ENCODE measurements at regions not wholly inside any gene's neighbourhood (a gene's known extent, or its start where the extent isn't known, plus 50 kb on each side); places are given as distances from the start of the nearest gene placed in this dataset.
A peak's percentile ranks its signal among the peaks of the same experiment; 100 is the strongest.

- ATAC-seq: no peak
Observed at GRCh38 chr3:118000219-118000618, 1034.4 kb downstream of the IGSF11 start.

GRCh38 chr3:118001380-118001779, 1033.3 kb downstream of the IGSF11 start:
- no peak for ATAC-seq

- ATAC-seq: no peak
Observed at GRCh38 chr3:118011910-118012309, 1022.7 kb downstream of the IGSF11 start.

- ATAC-seq: no peak
Observed at GRCh38 chr3:118029049-118029448, 1005.6 kb downstream of the IGSF11 start.

- ATAC-seq: no peak
Observed at GRCh38 chr3:118036215-118036614, 998.4 kb downstream of the IGSF11 start.

- no peak for ATAC-seq
Observed at GRCh38 chr3:118055381-118055780, 979.3 kb downstream of the IGSF11 start.

GRCh38 chr3:118057086-118057485, 977.6 kb downstream of the IGSF11 start:
- no peak for ATAC-seq

GRCh38 chr3:118059096-118059495, 975.5 kb downstream of the IGSF11 start:
- ATAC-seq: no peak

- no peak for ATAC-seq
Observed at GRCh38 chr3:118067439-118067838, 967.2 kb downstream of the IGSF11 start.

GRCh38 chr3:118075873-118076272, 958.8 kb downstream of the IGSF11 start:
- no peak for ATAC-seq

- no peak for ATAC-seq
Observed at GRCh38 chr3:118077332-118077731, 957.3 kb downstream of the IGSF11 start.

GRCh38 chr3:118080889-118081288, 953.8 kb downstream of the IGSF11 start:
- ATAC-seq: no peak

GRCh38 chr3:118088696-118089095, 946.0 kb downstream of the IGSF11 start:
- no peak for ATAC-seq

- ATAC-seq: no peak
Observed at GRCh38 chr3:118089563-118089962, 945.1 kb downstream of the IGSF11 start.

GRCh38 chr3:118097226-118097625, 937.4 kb downstream of the IGSF11 start:
- no peak for ATAC-seq

- ATAC-seq: no peak
Observed at GRCh38 chr3:118097660-118098059, 937.0 kb downstream of the IGSF11 start.

GRCh38 chr3:118098827-118099226, 935.8 kb downstream of the IGSF11 start:
- ATAC-seq: no peak

- peak; percentile 36 for ATAC-seq
Observed at GRCh38 chr3:118101891-118102290, 932.8 kb downstream of the IGSF11 start.

- ATAC-seq: no peak
Observed at GRCh38 chr3:118102737-118103136, 931.9 kb downstream of the IGSF11 start.

GRCh38 chr3:118108201-118108600, 926.4 kb downstream of the IGSF11 start:
- no peak for ATAC-seq

GRCh38 chr3:118108769-118109168, 925.9 kb downstream of the IGSF11 start:
- peak; percentile 37 for ATAC-seq

GRCh38 chr3:118110211-118110610, 924.4 kb downstream of the IGSF11 start:
- peak; percentile 37 for ATAC-seq

- ATAC-seq: no peak
Observed at GRCh38 chr3:118116991-118117390, 917.7 kb downstream of the IGSF11 start.

- ATAC-seq: no peak
Observed at GRCh38 chr3:118126751-118127150, 907.9 kb downstream of the IGSF11 start.

- ATAC-seq: no peak
Observed at GRCh38 chr3:118127992-118128391, 906.7 kb downstream of the IGSF11 start.

- no peak for ATAC-seq
Observed at GRCh38 chr3:118128886-118129285, 905.8 kb downstream of the IGSF11 start.
